ENCODE measurements at regions not wholly inside any gene's neighbourhood (a gene's known extent, or its start where the extent isn't known, plus 50 kb on each side); places are given as distances from the start of the nearest gene placed in this dataset.
"Not testable (repeated sequence)": the region's sequence is repeated elsewhere in the genome, so short reads cannot be mapped to it uniquely, and the experiment has no call there.

- DNase-seq (ENCODE audit: low spot score), result no peak
Observed at GRCh38 chr2:8438476-8438875, 243.4 kb upstream of the ID2 start.

- no peak for DNase-seq (ENCODE audit: low spot score)
Observed at GRCh38 chr2:8438996-8439395, 242.9 kb upstream of the ID2 start.

GRCh38 chr2:8440029-8440778 is 241.7 kb upstream of the ID2 start:
- DNase-seq (ENCODE audit: low spot score), result no peak

DNA sequence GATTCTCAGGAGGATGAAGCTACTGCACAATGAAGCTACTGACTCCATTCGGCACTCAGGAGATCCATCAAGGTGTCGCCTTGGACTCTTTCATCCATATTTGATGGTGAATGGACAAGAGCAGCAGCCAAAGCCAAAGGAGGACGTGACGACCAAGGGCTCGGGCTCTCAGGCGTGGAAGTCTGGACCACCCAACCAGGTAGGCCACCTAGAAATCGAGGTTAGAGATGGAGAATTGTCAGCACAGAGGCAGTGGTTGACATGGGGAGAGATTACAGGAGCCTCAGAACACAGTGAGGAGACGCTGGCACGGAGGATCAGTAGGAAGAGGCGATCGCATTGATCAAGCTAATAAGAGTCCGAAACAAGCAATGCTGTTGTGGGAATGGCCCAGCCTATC is 240.5 kb upstream of the ID2 start:
- no peak for DNase-seq (ENCODE audit: low spot score)

DNA sequence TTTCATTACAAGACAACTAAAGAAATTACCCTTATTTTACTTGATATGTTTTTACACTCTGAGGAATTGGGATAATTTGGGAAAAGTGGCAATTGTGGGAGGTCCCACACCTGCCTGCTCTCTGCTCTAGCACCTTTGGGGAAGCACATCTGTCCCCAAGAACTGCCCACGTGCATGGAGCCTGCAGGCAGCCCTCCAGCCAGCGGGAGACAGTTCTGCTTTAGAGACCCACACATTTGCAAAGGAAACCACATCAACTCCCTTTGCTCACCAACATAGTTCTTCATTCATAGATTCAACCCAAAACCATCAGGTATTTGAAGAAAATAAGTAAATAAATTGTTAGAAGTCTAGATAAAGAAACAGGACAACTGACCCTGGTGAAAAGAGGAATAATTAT is 239.9 kb upstream of the ID2 start:
- no peak for DNase-seq (ENCODE audit: low spot score)

DNA sequence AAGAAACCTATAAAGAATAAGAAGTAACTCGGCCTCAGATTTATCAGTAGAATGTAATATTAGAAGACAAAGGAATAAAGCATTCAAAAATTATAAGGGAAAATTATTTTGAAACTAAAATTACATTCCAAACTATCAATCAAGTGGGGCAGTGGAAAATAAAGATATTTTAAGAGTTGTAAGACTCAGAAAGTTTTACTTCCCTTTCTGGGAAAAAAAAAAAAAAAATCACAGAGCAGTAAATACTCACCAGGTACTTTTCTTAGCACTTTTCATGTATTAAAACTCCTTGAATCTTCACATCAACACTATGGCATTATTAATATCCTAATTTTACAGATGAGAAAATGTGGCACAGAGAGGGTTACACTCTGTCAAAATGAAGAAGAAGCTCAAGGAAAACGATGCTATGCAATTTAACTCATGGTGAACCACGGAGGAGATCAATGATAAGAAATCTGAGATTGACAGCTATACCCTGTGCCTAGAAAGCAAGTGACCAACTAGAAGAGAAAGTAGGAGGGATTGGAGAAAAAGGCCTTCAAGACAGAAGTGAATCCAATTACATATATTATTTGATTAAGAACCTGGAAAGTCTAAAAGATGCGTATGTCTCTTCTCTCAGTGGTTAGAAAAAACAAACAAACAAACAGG is 238.9 kb upstream of the ID2 start:
- no peak for DNase-seq (ENCODE audit: low spot score)

DNA sequence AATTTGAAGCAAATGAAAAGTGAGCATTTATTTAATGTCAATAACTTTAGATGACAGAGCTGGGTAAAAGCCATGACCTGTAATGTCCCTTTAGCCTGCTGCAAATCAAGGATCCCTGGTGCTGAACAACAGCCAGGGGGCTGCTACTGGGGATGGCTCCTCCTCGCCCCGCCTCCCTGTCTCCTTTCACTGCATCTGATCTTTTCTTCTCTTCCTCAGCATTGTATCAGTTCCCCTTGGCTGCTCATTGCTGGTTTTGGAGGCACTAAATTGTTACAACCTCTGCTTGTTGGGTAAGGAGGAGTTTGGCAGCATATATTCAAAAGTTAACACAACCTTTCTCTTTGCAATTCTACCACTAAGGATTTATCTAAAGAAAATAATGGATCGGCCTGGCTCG is 236.3 kb upstream of the ID2 start:
- DNase-seq (ENCODE audit: low spot score), result no peak

DNA sequence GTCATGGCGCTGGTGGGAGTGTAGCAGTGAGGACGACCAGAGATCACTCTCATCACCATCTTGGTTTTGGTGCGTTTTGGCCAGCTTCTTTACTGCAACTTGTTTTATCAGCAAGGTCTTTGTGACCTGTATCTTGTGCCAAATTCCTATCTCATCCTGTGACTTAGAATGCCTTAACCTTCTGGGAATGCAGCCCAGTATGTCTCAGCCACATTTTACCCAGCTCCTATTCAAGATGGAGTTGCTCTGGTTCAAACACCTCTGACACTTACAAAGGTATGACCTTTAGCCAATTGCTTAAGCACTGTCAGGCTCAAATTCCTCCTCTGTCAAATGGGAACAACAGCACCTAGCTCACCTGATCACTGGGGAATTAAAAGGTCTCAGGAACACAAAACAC is 235.1 kb upstream of the ID2 start:
- DNase-seq (ENCODE audit: low spot score), result not testable (repeated sequence)

- no peak for DNase-seq (ENCODE audit: low spot score)
Observed at GRCh38 chr2:8447610-8448221, 234.1 kb upstream of the ID2 start.

DNA sequence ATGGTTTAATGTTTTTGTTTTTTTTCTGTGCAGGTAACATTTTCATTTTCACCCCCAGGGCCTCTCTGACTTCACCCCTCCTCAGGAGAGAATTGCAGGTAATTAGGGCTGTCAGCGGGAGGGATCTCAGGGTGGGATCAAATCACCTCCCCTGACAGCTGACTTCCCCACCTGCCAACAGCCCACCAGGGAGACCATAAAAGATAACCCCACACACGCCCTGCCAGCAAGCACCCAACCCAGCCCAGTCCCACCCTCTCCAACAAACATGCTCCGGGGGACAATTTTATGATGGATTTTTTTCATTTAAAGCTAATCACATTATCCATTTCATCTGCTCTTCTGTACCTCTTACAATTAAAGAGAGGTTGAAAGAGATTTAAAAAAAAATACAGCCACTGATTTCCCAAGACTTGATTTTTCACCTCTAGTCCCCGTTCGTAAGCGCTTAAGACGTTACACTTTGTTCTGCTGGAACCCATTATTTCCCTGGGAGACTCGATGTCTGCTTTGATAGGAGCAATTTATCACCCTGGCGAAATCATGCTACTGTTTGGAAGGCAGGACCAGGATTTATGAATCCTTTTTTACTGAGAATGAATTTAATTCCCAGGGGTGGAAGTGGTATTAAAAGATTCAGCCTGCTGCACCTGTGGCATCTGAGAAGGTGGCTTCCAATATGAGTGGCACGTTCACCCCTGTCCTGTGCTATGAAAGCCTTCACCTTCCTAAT is 232.9 kb upstream of the ID2 start:
- no peak for DNase-seq (ENCODE audit: low spot score)

DNA sequence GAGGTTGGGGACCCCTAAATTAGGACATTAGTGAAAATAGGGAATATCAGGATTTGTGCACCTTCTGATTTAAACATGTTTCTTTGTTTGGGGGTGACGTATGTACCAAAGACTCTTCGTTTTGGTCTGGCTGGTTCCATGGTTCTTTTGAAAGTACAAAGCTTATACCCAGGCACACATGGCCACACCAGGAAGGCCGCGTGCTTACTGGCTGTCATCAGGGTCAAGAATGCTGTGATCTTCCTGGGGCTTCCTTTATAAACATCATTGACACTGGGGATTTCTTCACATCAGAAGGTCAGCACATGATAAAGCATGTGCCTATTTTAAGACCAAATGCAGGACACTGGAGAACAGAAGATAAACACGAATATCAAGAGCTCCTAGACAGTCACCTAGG is 230.6 kb upstream of the ID2 start:
- no peak for DNase-seq (ENCODE audit: low spot score)

DNA sequence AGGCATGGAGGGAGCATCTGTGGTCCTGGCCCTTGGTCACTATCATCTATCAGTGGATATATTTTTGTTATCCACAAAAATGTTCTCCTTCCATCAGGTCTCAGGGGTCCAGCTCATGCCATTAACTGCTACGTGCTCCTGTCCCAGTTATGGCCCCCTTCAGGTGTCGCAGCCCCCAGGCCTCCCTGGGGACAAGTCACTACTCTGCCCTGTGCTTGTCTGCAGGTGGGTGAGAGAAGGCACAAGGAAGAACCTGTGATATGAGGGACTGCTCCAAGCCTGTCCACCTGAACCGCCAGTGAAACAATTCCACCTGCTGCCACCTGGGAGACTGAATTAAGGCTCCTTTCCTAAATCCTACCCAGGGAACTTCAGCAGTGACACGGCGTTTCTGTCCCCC is 229.6 kb upstream of the ID2 start:
- no peak for DNase-seq (ENCODE audit: low spot score)

GRCh38 chr2:8452979-8453903 is 228.6 kb upstream of the ID2 start:
- DNase-seq (ENCODE audit: low spot score), result no peak

GRCh38 chr2:8453904-8454302 is 228.0 kb upstream of the ID2 start:
- DNase-seq (ENCODE audit: low spot score), result no peak

GRCh38 chr2:8454797-8455196 is 227.1 kb upstream of the ID2 start:
- no peak for DNase-seq (ENCODE audit: low spot score)

DNA sequence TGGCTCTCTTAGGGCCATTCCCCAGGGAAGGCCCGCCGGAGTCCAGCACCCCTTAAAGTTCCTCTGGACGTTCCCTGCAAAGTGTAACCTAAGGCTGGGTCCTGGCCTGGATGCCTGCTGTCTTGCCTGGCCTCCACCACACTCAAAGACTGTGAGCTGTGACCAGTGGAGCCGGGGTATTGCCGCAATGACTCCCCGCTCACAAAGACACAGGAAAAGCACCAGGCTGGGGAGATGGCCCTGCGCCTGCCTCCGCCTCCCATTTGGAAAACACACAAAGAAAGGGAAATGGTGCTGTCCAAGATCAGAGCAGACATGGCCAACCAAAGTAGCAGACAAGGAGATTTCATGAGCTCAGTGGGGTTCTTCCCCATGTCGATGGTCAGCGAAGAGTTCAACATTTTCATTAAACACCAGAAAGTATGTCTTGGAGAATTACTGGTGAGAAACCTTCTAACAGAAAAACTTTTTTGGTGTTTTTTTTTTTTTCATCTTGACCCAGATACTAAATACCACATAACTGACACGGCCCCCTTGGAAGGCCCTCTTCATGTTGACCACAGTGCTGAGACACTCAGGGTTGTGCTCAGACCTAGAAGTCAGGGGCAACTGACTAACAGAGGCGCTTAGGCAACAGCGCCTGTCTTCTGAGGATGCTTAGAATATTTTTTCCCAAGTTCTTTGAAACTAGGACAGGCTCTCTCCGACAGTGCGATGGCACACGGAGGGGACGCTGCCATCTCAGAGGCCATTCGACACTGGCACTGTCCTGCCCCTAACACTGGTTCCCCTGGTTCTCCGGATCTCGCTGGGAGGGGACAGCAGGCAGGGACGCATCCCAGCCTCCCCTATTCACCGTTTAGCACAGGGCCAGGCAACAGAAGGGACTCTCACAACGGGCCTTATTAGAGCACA is 226.4 kb upstream of the ID2 start:
- no peak for DNase-seq (ENCODE audit: low spot score)

- DNase-seq (ENCODE audit: low spot score), result no peak
Observed at GRCh38 chr2:8456151-8457091, 225.4 kb upstream of the ID2 start.

GRCh38 chr2:8457092-8457481 is 224.8 kb upstream of the ID2 start:
- peak; percentile 63 for DNase-seq (ENCODE audit: low spot score)

Data from HT-29 (cell line).